Astrocyte (in vitro differentiated cells and primary cell): ENCODE measurements at regions not wholly inside any gene's neighbourhood (a gene's known extent, or its start where the extent isn't known, plus 50 kb on each side); places are given as distances from the start of the nearest gene placed in this dataset.

ENCODE experiments used
- DNase-seq: peaks from one replicate; pipeline ENCODE4 v3.0.0-alpha.2; 2010; ENCODE audit warnings: low read depth
- FAIRE-seq: peaks from 2 replicates; lab custom pipeline; 2011; peaks lifted over from hg19 to GRCh38; lab: Jason Lieb, UNC
- H2AFZ ChIP-seq: 2 replicates; pipeline ENCODE4 v1.6.0; 2012; ENCODE audit warnings: low read depth, low read length, inconsistent platforms
- H3K27ac ChIP-seq: 2 replicates; pipeline ENCODE4 v1.5.1; 2011; ENCODE audit warnings: low read depth, low read length, inconsistent platforms
- H3K27me3 ChIP-seq: 2 replicates; pipeline ENCODE4 v1.6.0; 2011; ENCODE audit warnings: low read length, inconsistent platforms; ENCODE audit not compliant: insufficient read depth
- H3K36me3 ChIP-seq: 2 replicates; pipeline ENCODE4 v1.5.1; 2011; ENCODE audit warnings: low read length, inconsistent platforms; ENCODE audit not compliant: insufficient read depth
- H3K4me1 ChIP-seq: 2 replicates; pipeline ENCODE4 v1.5.1; 2011; ENCODE audit warnings: low read length, inconsistent platforms; ENCODE audit not compliant: insufficient read depth
- H3K4me2 ChIP-seq: 2 replicates; pipeline ENCODE4 v1.6.0; 2012; ENCODE audit warnings: low read length, inconsistent platforms
- H3K4me3 ChIP-seq: 2 replicates; pipeline ENCODE4 v1.5.1; 2011; ENCODE audit warnings: low read depth, mild to moderate bottlenecking, low read length, inconsistent platforms; ENCODE audit not compliant: insufficient read depth
- H3K79me2 ChIP-seq: 2 replicates; pipeline ENCODE4 v1.6.0; 2012; ENCODE audit warnings: mild to moderate bottlenecking, low read length, inconsistent platforms; ENCODE audit not compliant: insufficient read depth
- H3K9ac ChIP-seq: 2 replicates; pipeline ENCODE4 v1.6.0; 2012; ENCODE audit warnings: mild to moderate bottlenecking, low read length, inconsistent platforms
- H3K9me3 ChIP-seq: 2 replicates; pipeline ENCODE4 v1.5.1; 2012; ENCODE audit warnings: low read depth, mild to moderate bottlenecking, low read length, inconsistent platforms; ENCODE audit not compliant: insufficient read depth
- H4K20me1 ChIP-seq: 2 replicates; pipeline ENCODE4 v1.6.0; 2012; ENCODE audit warnings: low read length, inconsistent platforms; ENCODE audit not compliant: insufficient read depth
- H3K27ac Mint-ChIP-seq: one replicate; pipeline ENCODE4 v1.8.0; 2021; ENCODE audit warnings: mild to moderate bottlenecking, mixed read lengths; ENCODE audit not compliant: unreplicated experiment
- H3K27me3 Mint-ChIP-seq: one replicate; pipeline ENCODE4 v1.8.0; 2021; ENCODE audit warnings: low read depth, mixed read lengths; ENCODE audit not compliant: unreplicated experiment
- H3K36me3 Mint-ChIP-seq: one replicate; pipeline ENCODE4 v1.8.0; 2021; ENCODE audit warnings: low read depth, mixed read lengths; ENCODE audit not compliant: unreplicated experiment
- H3K4me1 Mint-ChIP-seq: one replicate; pipeline ENCODE4 v1.8.0; 2021; ENCODE audit warnings: low read depth, mixed read lengths; ENCODE audit not compliant: unreplicated experiment
- H3K4me3 Mint-ChIP-seq: one replicate; pipeline ENCODE4 v1.8.0; 2021; ENCODE audit warnings: mild to moderate bottlenecking, moderate library complexity, mixed read lengths; ENCODE audit not compliant: unreplicated experiment
- H3K9me3 Mint-ChIP-seq: one replicate; pipeline ENCODE4 v1.8.0; 2021; ENCODE audit warnings: mild to moderate bottlenecking, mixed read lengths; ENCODE audit not compliant: unreplicated experiment
- CTCF ChIP-seq: IDR thresholded peaks from 2 replicates; pipeline ENCODE4 v1.5.1; 2011; ENCODE audit warnings: low read depth, mild to moderate bottlenecking, inconsistent platforms, low read length, moderate library complexity; ENCODE audit not compliant: insufficient read depth
- EZH2 ChIP-seq: IDR thresholded peaks from 2 replicates; pipeline ENCODE4 v1.6.1; 2012; ENCODE audit warnings: mild to moderate bottlenecking, low read length, inconsistent platforms; ENCODE audit not compliant: insufficient read depth

GRCh38 chr9:77092536-77092935, 73.1 kb downstream of the FOXB2 start:
- no peak overlapping the region for H2AFZ ChIP-seq
- no peak for TF ChIP-seq EZH2
- TF ChIP-seq CTCF, result no peak
- H3K36me3 ChIP-seq, result no peaks in the 10 kb centered on the region
- no peak overlapping the region for H3K27ac ChIP-seq
- H3K4me1 Mint-ChIP-seq, result peaks cover 2% of the 10 kb centered on the region
- no peaks in the 10 kb centered on the region for H3K9me3 ChIP-seq
- no peaks in the 10 kb centered on the region for H3K27me3 ChIP-seq
- H3K4me3 Mint-ChIP-seq, result no peak overlapping the region
- FAIRE-seq (peak; percentile 9), DNase-seq (peak; percentile 1)
- H3K9ac ChIP-seq, result no peak overlapping the region
- H3K4me3 ChIP-seq, result no peak overlapping the region
- H3K4me2 ChIP-seq, result no peak overlapping the region
- peak overlapping the region; percentile 56 for H3K27ac Mint-ChIP-seq
- no peaks in the 10 kb centered on the region for H3K27me3 Mint-ChIP-seq
- no peaks in the 10 kb centered on the region for H4K20me1 ChIP-seq
- no peaks in the 10 kb centered on the region for H3K36me3 Mint-ChIP-seq
- no peaks in the 10 kb centered on the region for H3K4me1 ChIP-seq
- peaks cover 4% of the 10 kb centered on the region for H3K9me3 Mint-ChIP-seq
- no peaks in the 10 kb centered on the region for H3K79me2 ChIP-seq

- Histone ChIP-seq H3K4me2 (no peak overlapping the region), H4K20me1 (no peaks in the 10 kb centered on the region), H3K79me2 (no peaks in the 10 kb centered on the region), H3K4me3 (no peak overlapping the region), H3K9me3 (no peaks in the 10 kb centered on the region), H2AFZ (no peak overlapping the region), H3K4me1 (no peaks in the 10 kb centered on the region), H3K36me3 (no peaks in the 10 kb centered on the region), H3K27me3 (no peaks in the 10 kb centered on the region), H3K27ac (no peak overlapping the region), H3K9ac (no peak overlapping the region)
- Mint-ChIP-seq H3K27ac (no peak overlapping the region), H3K4me1 (peaks cover 2% of the 10 kb centered on the region), H3K4me3 (no peak overlapping the region), H3K36me3 (no peaks in the 10 kb centered on the region), H3K9me3 (peaks cover 4% of the 10 kb centered on the region), H3K27me3 (peaks cover 2% of the 10 kb centered on the region)
- no peak for DNase-seq
- FAIRE-seq, result no peak
- TF ChIP-seq EZH2 (no peak), CTCF (no peak)
Measured at GRCh38 chr9:77094150-77094549, 74.7 kb downstream of the FOXB2 start.

- Mint-ChIP-seq H3K4me1 (peaks cover 2% of the 10 kb centered on the region), H3K27me3 (peaks cover 2% of the 10 kb centered on the region), H3K4me3 (no peak overlapping the region), H3K9me3 (no peaks in the 10 kb centered on the region), H3K36me3 (no peaks in the 10 kb centered on the region), H3K27ac (no peak overlapping the region)
- no peak overlapping the region for H3K27ac ChIP-seq
- no peaks in the 10 kb centered on the region for H4K20me1 ChIP-seq
- no peak for DNase-seq
- no peaks in the 10 kb centered on the region for H3K27me3 ChIP-seq
- no peaks in the 10 kb centered on the region for H3K79me2 ChIP-seq
- H3K36me3 ChIP-seq, result no peaks in the 10 kb centered on the region
- TF ChIP-seq CTCF, result no peak
- TF ChIP-seq EZH2, result no peak
- no peak overlapping the region for H2AFZ ChIP-seq
- H3K4me1 ChIP-seq, result no peaks in the 10 kb centered on the region
- H3K9ac ChIP-seq, result no peak overlapping the region
- H3K9me3 ChIP-seq, result no peaks in the 10 kb centered on the region
- FAIRE-seq, result no peak
- no peak overlapping the region for H3K4me2 ChIP-seq
- no peak overlapping the region for H3K4me3 ChIP-seq
Measured at GRCh38 chr9:77097335-77097734, 77.9 kb downstream of the FOXB2 start.
